ENCODE measurements at regions not wholly inside any gene's neighbourhood (a gene's known extent, or its start where the extent isn't known, plus 50 kb on each side); places are given as distances from the start of the nearest gene placed in this dataset.

DNA sequence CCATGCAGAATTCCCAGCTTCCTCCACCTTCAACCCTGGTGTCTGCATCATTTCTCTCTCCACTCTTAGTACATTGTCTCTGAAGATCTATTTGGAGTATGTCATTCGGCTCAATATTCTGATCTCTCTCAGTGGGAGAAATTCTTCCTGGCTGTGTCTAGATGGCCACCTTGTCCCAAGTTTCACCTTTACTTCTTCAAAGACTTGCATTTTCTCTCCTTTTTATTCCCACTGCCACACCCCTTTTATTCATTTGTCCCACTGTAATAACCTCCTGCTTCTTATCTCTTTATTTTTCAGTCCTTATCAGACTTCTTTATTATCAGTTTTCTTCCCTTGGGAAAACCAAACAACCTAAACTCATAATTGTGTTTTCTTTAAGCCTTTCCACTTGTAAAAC is 54.3 kb upstream of the CERS6 start:
- TF ChIP-seq, protein P1, sequence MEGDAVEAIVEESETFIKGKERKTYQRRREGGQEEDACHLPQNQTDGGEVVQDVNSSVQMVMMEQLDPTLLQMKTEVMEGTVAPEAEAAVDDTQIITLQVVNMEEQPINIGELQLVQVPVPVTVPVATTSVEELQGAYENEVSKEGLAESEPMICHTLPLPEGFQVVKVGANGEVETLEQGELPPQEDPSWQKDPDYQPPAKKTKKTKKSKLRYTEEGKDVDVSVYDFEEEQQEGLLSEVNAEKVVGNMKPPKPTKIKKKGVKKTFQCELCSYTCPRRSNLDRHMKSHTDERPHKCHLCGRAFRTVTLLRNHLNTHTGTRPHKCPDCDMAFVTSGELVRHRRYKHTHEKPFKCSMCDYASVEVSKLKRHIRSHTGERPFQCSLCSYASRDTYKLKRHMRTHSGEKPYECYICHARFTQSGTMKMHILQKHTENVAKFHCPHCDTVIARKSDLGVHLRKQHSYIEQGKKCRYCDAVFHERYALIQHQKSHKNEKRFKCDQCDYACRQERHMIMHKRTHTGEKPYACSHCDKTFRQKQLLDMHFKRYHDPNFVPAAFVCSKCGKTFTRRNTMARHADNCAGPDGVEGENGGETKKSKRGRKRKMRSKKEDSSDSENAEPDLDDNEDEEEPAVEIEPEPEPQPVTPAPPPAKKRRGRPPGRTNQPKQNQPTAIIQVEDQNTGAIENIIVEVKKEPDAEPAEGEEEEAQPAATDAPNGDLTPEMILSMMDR (IDR thresholded peaks at IDR 0.05 in 2 of 3, conservative IDR thresholded peaks at IDR 0.05 in 1 of 3; ENCODE audit: borderline replicate concordance in 1 of 3, insufficient read depth in 1 of 3, low read depth in 2 of 3, low read length in 2 of 3): no peak
- TF ChIP-seq, protein P2, sequence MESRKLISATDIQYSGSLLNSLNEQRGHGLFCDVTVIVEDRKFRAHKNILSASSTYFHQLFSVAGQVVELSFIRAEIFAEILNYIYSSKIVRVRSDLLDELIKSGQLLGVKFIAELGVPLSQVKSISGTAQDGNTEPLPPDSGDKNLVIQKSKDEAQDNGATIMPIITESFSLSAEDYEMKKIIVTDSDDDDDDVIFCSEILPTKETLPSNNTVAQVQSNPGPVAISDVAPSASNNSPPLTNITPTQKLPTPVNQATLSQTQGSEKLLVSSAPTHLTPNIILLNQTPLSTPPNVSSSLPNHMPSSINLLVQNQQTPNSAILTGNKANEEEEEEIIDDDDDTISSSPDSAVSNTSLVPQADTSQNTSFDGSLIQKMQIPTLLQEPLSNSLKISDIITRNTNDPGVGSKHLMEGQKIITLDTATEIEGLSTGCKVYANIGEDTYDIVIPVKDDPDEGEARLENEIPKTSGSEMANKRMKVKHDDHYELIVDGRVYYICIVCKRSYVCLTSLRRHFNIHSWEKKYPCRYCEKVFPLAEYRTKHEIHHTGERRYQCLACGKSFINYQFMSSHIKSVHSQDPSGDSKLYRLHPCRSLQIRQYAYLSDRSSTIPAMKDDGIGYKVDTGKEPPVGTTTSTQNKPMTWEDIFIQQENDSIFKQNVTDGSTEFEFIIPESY (IDR thresholded peaks at IDR 0.05; ENCODE audit: extremely low read depth, insufficient replicate concordance, low read length): no peak
- TF ChIP-seq ELF1 (IDR thresholded peaks at IDR 0.05; ENCODE audit: borderline replicate concordance, low read depth) (no peak), POLR2AphosphoS5 (IDR thresholded peaks at IDR 0.05; ENCODE audit: low read depth, low read length) (no peak), TCF7L2 (IDR thresholded peaks at IDR 0.05; ENCODE audit: borderline replicate concordance, extremely low read depth, insufficient read depth, insufficient read length) (no peak)

Data from HCT116 (cell line).